Amygdala (tissue), 56 donors: ENCODE measurements at regions not wholly inside any gene's neighbourhood (a gene's known extent, or its start where the extent isn't known, plus 50 kb on each side); places are given as distances from the start of the nearest gene placed in this dataset.
A peak's percentile ranks its signal among the peaks of the same experiment; 100 is the strongest.

Experiments
- DNase-seq, 56 donors: peaks; one replicate each; lab custom pipeline; 2025; lab: John Stamatoyannopoulos, UW

DNA sequence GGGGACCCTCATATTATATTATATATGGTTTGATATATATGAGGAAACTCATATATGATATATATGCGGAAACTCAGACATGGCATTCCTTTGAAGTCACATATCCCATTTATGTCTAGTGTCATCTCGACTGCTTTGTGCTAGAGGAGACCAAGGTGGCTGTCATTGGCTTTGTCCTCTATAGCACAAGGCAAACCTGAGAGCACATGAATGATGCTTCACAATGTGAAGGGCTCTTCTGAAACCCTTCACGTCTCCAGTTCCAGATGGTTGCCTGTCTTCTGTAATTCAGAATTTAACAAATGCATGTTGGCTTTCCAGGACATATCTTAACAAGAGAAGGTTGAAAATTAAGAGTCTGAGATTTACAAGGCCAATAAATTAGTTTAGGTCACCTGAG, 303.6 kb downstream of the BARHL2 start:
- no peak for DNase-seq

DNA sequence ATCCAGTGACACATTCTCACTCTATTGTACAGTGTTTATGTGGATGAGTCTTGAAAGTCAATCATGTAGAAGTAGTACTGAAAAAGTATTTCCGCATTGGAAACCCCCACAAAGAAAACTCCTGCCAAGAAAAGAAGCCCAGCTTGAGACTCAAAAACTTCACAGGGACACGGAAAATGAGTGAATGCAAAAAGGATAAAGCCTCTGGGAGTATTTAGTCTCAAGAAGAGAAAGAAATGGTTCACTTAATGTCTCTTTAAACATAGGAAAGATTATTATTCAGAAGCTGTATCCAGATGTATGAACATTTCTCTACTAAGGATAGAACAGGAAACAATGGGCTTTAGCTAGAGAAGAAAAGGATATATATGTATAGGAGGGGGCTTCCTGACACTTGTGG, 304.5 kb downstream of the BARHL2 start:
- no peak for DNase-seq

DNA sequence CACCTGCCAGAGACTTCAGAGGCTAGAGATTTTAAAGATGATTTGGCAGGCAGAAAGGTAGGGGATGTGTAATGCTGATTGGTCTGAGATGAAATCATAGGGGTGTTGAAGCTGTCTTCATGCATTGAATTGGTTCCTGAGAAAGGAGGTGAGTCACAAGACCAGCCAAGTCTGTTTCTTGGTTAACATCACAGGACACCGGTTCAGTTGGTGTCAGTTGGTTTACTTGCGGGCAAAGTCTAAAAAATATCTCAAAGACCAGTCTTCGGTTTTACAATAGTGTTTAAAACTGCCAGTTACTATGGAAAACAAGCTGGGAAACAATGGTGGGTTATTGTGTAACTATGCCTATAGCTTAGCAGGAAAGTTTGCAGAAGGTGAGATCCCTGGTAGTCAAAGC, 305.9 kb downstream of the BARHL2 start:
- DNase-seq = no peak

DNA sequence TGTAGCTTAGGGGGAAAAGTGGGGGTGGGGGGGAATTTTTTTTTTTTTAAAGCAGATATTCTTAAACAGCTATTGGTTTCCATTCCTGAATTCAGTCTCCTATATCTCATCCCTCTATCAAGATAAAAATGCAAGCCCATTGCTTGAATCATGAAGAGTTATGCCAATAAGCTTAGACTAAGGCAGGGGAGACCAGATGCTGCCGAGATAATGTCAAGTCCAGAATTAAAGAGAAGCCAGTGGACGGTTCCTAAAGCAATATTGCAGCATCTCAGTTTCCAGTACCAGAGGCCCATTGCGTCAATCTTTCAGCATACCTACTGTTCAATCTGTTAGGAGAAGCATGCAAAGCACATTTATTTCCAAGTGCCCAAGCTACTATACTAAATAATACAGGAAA, 309.4 kb downstream of the BARHL2 start:
- no peak for DNase-seq

GRCh38 chr1:90405726-90406125, 311.4 kb downstream of the BARHL2 start:
- DNase-seq = no peak

- no peak for DNase-seq
Observed at GRCh38 chr1:90402893-90403849, 313.9 kb downstream of the BARHL2 start.

GRCh38 chr1:90400131-90400530, 317.0 kb downstream of the BARHL2 start:
- no peak for DNase-seq

- DNase-seq = no peak
Observed at GRCh38 chr1:90396917-90397316, 320.2 kb downstream of the BARHL2 start.

DNA sequence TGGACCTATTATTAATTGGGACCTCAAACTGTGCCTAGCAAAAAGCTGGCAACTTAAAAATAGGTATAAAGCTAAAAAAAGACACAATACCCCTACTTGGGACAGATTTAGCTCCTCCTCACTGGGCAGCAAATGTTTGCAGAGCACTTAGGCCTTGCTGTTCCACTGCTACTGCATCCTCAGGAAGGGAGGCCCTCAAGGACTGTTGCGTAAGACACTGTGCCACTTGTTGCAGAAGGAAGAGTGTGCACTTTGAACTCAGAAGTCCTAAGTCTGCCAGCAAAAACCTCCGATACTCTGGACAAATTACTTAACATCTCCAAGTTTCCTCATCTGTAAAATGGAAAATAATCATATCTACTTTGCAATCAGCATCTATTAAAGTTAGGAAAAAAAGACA, 322.9 kb downstream of the BARHL2 start:
- no peak for DNase-seq

- DNase-seq = no peak
Observed at GRCh38 chr1:90393025-90393424, 324.1 kb downstream of the BARHL2 start.

DNA sequence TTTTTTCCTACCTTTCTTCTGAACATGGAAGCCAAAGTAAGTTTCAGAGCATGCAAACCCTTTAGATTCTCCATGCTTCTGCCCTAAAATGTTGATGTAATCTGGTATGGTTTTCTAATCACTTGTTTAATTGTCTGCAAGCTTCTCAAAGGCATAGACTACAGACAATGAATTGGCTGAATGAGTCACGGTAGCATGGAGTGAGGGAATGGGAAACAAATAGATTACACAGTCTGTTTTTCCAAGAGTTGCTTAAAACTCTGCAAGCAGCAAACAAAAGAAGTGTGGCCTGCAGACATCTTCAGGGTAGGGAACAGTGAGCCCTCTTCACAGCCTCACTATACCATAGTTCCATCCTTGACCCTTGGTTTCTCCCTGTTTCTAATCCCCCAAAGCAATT, 326.0 kb downstream of the BARHL2 start:
- DNase-seq = no peak

- peak in 1 of 56 donors; percentile 1 for DNase-seq
Observed at GRCh38 chr1:90387805-90388204, 329.3 kb downstream of the BARHL2 start.

- no peak for DNase-seq
Observed at GRCh38 chr1:90386899-90387720, 330.0 kb downstream of the BARHL2 start.

- DNase-seq = no peak
Observed at GRCh38 chr1:90384193-90384592, 332.9 kb downstream of the BARHL2 start.

DNA sequence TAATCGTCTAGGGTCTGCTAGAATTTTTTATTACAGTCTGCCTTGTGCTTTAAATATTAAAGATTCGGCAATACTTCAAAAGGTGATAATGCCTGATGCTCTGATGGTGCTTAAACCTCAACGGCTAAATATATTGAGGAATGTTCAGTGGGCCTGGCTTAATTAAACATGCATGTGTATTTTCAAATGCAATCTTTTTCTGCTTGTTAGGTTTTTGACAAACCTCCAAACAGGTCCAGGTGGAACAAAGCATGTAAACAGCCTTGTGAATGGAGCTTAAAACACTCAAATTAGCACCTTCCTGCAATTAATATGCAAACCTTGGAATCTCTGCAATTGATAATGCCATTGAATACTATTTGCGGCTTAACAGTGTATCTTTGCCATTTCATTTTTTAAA, 334.9 kb downstream of the BARHL2 start:
- DNase-seq = no peak

DNA sequence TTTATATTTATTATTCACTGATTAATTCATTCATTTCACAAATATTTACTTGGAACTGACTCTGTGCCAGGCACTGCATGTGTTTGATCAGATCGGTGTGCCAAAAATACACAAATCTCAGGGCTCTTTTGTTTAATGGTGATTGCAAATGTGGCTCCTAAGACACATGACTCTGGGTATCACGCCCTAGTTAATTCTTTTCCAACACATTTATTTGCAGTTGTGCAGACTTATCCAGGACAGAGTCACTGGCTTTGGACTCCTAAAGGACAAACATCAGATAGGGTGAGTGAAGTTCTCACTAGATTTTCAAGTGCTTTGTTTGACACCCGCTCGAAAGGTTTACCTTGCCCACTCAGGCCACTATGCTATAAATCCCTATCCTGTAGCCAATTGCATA, 335.5 kb downstream of the BARHL2 start:
- DNase-seq = no peak

- no peak for DNase-seq
Observed at GRCh38 chr1:90371448-90371813, 345.7 kb downstream of the BARHL2 start.

- DNase-seq = no peak
Observed at GRCh38 chr1:90370686-90371447, 346.2 kb downstream of the BARHL2 start.

GRCh38 chr1:90362163-90362562, 354.9 kb downstream of the BARHL2 start:
- no peak for DNase-seq

- no peak for DNase-seq
Observed at GRCh38 chr1:90361026-90361425, 356.1 kb downstream of the BARHL2 start.

- DNase-seq = no peak
Observed at GRCh38 chr1:90359994-90360393, 357.1 kb downstream of the BARHL2 start.
